ENCODE measurements at regions not wholly inside any gene's neighbourhood (a gene's known extent, or its start where the extent isn't known, plus 50 kb on each side); places are given as distances from the start of the nearest gene placed in this dataset.
"Not testable (repeated sequence)": the region's sequence is repeated elsewhere in the genome, so short reads cannot be mapped to it uniquely, and the experiment has no call there.

DNA sequence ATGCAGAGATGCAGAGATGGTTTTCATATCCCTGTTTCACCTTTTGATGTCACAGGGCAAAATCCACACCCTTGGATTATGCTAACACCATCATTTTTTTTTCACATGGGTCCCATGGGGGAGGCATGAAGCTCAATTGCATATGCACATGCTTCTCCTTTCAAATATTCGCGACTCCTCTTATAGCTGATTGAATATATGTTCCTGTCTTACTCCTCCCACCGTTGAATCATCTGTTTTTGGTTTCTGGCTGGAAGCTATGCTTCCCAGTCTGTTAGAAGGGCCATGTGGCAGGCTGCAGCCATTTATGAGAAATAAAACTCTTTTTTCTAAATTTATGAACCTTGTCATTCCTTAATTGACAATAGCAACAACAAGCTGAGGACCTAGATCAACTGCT is 877.9 kb upstream of the CDH18 start:
- not testable (repeated sequence) for DNase-seq

DNA sequence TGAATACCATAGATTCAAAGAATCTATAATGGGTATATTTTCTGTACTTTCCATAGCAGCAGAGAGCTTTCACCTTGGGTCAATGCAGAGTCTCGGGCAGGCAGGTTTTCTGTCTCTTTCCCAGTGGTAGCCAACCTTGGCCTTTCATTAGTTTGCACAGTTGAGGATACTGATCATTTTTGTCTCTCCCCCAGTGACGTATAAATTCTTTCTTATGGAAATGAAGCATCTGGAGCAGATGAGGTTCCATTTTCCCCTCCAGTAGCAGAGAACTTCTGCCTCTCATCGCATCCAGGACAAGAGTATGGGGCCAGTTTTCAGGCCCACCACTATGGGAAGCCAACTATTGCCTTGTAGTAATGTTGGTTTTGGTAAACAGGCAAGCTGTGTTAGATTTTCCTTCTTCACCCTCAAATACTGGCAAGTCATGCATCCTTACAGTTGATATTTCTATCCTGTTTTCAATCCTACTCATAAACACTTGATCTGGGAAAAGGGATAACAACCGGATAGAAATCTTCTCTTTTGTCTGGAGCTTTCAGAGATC is 845.2 kb upstream of the CDH18 start:
- DNase-seq, result peak in 6 of 58 donors; percentile 2 to 55 (median 20)

DNA sequence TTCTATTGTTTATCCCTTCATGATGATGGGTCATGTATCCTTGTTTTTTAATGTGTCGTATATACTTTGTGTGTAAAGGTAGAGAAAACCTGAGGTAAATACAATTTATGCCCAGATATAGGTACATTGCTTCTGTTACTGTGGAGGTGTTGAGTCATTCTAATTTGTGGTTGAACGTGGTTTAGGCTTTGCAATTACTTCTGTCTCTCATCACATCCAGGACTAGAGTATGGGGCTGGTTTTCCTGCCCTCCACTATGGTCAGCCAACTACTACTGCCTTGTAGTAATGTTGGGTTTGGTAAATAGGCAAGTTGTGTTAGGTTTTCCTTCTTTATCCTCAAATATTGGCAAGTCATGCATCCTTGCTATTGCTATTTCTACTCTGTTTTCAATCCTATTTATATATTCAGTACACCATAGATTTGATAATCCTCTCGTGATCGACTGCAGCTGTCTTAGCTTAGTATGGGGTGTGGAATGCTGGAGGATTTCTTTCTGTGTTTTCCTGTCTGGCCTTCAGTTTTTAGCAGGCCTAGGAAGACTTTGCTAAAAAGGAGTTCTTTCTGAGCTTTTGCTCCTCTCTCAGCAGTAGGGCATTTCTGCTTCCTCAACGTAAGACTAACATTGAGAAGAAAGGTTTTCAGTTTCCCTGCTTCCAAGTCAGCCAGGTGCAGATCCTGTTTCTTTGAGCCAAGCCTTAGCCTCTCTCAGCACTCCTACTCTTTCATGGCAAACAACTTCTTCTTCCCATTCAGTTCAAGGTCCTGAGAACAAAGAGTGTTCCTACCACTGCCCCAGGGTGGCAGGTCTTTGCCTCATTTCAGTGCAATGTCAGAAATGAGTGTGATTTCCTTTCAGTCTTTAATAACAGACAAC is 844.4 kb upstream of the CDH18 start:
- peak in 2 of 58 donors; percentile 2 to 4 for DNase-seq

DNA sequence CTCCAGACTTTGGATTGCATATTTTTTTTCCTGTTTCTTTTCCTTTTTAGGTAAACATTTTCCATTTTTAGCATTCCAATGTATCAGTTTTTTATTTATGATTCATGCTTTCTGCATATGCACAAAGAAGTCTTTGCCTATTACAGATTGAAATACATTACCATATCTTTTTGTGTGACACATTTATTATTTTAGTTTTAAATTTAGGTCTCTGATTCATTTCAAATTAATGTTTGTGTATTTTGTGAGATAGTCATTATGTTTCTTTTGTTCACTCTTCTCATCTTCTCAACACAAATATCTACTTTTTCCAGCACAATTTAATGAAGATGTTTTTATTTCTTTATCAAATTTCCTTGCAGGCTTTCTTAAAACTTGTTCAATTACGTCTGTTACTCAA is 838.0 kb upstream of the CDH18 start:
- not testable (repeated sequence) for DNase-seq

DNA sequence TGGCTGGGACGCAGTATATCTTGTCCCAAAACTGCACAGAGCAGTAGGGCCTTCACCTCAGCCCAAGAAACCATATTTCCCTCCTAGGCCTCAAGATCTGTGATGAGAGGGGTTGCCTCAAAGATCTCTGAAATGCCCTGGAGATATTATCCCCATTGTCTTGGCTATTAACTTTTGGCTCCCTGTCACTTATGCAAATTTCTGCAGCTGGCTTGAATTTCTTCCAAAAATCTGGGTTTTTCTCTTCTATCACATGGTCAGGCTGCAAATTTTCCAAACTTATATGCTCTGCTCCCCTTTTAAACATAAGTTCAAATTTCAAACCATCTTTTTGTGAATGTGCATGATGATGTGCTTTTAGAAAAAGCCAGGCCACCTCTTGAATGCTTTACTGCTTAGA is 809.2 kb upstream of the CDH18 start:
- DNase-seq, result not testable (repeated sequence)

DNA sequence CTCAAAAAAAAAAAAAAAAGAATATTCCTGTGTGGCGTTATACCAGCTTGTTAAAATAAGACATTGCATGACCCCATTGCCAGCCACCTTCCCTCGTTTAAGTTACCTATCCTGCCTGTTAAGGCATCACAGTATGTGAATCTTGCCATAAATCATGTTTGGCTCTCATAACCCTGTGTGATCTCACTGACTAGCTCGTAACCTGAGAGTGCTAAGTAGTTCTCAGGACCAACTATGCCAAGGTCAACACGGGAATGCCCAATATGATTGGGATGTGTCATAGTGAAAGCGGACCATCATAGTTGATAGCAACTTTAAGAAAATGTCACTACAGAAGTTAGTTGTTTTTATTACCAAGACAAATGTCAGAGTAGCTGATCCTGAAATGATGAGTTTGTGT is 796.8 kb upstream of the CDH18 start:
- DNase-seq, result not testable (repeated sequence)

DNA sequence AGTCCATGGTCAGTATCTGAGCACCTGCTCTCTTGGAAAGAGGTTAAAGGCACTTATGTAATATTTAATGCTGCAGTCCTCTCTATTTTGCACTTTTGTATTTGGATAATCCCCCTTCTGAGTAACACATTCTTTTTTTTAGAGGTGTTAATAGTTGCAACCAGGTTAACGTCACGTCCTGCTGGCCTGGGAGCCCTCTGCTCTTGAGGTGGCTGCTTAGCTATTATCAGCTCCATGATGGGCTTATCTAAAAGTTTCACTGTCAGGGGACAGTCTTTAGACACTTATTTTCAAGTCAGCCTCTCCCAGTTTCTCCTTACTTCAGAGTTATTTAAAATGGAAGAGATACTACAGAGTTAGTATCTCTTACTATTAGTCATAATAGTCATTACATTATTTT is 795.5 kb upstream of the CDH18 start:
- DNase-seq, result not testable (repeated sequence)

DNA sequence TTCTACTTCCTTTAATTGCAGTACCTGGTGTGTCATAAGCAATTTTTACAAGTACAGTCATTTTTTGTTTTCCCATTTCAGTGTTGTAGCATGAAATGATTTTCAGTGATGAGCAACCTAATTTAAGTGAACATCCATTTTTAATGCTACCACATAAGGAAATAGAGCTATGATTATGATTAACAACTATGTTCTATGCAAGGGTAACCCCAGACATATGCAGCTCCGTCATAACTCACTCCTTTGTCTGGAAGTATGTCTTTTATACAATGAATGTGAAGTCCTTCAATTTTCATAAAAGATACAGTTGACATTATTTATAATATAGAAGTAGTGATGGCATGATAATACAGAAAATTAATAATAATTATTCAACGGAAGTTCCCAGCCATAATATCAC is 783.3 kb upstream of the CDH18 start:
- not testable (repeated sequence) for DNase-seq

DNA sequence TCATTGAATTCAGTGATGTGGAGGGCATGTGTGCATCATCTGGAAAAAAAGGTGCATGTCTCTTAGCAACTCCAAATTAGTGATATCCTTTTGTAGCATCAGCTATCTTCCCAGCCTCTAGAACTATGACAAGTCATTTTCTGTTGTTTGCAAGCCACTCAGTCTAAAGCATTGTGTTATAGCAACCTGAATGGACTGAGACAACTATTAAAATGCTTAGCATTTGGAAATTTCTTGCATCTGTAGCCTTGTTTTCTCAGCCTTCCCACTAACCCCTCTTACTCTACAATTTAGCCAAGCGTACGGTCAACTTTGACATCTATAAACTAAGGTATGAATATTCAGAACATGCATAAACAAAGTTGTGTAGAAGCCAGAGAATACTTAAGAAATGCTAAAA is 777.1 kb upstream of the CDH18 start:
- DNase-seq, result not testable (repeated sequence)

DNA sequence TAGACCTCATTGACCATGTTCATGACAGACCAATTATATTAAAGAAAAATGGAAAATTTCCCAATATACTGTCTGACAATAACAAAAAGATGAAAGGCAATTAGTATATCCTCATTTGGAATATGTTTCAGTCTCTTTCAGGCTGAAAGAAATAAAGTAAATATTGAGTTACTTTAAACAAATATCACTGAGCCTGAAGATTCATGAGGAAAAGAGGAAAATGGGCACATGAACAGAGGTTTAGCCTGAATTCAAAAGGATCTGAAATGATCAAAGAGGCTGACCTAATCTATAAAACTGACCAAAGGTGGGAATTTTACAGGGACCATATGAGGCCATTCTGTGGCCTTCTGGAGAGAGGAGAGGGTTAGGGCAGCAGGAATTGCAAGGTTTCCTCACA is 771.5 kb upstream of the CDH18 start:
- not testable (repeated sequence) for DNase-seq

DNA sequence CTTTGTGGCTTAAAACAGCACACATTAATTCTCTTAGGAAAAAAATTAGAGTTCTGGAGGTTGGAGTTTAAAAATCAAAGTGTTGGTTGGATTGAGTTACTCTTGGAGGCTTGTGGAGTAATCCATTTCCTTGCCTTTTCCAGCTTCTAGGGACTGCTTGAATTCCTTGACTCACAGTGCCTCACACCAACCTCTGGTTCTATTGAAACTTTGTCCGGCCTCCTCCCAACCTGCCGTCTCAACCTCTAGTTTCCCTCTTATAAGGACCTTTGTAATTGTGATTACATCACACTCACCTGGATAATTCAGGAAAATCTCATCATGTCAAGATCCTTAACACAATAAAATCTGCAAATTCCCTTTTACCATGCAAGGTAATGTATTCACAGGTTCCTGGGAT is 764.2 kb upstream of the CDH18 start:
- DNase-seq, result not testable (repeated sequence)

DNA sequence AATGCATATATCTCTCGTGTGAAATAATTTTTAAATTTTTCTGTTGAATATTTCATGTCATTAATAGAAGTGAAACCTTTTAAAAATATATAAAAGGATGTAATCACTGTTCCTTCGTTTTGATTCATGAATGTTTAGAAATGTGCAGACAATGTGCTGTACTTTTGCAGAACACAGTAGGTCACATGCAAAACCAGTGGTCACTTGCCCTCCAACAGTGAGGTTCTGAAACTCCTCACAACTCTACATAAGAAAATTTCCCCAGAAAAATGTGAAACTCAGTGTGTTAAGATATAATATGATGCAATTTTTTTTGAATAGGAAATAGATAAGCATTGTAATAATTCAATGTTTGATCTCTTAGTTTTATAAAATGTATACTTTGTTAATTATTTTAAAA is 747.7 kb upstream of the CDH18 start:
- DNase-seq, result not testable (repeated sequence)

DNA sequence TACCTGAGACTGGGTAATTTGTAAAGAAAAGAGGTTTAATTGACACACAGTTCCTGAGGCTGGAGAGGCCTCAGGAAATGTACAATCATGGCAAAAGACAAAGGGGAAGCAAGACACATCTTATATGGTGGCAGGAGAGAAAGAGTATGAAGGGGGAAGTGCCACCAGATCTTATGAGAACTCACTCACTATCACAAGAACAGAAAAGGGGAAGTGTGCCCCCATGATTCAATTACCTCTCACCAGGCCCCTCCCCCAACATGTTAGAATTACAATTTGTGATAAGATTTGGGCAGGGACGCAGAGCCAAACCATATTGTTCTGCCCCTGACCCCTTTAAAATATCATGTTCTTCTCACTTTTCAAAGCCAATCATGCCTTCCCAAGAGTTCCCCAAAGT is 744.2 kb upstream of the CDH18 start:
- not testable (repeated sequence) for DNase-seq

DNA sequence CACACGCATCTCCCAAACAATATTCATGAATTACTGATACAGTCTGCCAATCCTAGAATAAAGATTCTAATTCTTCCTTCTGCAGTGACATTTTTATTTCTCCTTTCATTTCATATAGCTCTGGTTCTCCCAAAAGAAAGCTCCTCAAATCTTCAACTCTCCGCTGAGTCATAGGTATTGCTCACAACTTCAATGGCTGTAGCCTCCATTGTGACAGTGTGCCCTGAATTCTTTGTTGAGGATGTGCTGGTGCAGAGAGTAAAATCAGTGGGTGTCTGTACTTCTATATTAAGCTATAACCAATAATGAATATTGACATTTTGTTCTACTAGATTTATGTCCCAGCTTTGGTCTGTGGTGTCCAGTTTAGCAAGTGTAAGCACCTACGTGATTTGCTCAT is 733.3 kb upstream of the CDH18 start:
- not testable (repeated sequence) for DNase-seq

DNA sequence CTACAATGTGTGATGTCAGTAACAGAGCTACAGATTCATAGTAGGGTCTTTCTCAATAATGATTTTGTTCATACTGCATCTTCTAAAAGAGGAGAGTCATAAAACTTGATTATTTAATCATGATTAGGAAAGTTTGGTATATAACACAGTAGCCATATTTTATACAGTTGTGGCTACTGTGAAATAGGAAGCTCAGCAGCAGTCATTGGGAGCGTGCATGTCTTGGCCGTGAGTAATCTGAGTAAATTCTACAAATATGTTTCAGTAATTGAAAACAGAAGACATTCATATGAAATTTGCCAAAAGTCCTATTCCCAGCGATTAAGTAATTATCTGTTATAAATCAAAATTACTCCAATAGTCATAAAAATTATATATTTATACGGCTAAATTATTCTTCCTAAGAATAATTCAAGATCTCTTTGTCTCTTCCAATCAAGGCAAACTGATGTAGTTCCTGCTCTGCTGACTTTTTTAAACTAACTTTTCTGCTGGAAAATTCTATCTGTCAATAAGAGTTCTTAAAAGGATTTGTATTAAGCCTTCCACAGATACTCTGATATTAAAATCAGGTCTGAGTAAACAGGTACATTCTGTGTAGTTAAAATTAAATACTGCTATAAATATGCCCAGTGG is 723.6 kb upstream of the CDH18 start:
- not testable (repeated sequence) for DNase-seq

DNA sequence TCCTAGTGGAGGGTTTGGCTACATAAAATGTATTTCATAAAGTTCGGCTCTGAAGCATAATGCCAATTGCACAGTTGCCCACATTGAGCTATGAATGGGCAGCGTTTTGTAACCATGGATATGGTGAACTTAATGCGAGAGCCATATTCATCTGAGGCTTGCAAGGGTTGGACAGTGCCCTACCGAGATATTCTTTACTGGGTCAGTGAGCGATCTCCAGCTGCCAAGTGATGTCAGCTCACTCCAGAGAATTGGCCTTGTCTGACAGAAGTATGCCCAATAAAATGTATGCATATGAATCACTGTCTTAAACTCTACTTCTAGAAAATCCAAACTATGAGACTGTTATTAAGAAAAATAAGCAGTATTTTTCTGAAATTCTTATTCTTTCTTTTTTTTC is 719.6 kb upstream of the CDH18 start:
- DNase-seq, result not testable (repeated sequence)

DNA sequence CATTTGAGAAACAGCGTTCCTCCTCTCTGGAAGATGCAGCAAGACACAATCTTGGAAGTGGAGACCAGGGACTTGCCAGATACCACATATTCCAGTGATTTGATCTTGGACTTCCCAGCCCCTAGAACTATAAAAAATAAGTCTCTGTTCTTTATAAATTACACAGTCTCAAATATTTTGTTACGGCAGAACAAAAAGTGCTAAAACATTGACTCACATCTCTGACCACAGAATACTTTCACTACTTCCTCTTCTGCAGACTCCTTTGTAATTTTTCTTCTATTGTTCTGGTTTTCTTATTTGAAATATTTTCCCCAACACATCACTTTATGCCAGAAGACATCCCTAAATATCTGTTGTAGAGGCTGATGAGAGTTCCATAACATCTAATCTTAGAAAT is 706.1 kb upstream of the CDH18 start:
- DNase-seq, result no peak

DNA sequence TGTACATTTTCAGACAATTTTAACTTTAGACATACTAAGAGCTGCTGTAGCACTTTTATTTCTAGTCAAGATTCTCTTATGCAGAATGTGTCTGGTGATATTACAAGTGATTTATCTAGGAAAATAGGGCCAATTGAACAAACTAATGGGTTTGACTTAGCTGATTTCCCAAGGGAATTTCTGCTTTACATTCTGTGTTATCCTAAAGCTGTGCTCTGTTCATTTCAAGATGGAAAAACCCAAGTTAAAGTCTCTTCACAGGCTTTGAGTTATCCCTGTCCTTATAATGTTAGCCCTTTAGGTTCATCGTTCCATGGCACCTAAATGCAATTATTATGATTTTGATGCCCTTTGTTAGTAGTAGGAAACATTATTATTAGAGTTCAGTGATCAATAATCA is 704.9 kb upstream of the CDH18 start:
- DNase-seq, result no peak

DNA sequence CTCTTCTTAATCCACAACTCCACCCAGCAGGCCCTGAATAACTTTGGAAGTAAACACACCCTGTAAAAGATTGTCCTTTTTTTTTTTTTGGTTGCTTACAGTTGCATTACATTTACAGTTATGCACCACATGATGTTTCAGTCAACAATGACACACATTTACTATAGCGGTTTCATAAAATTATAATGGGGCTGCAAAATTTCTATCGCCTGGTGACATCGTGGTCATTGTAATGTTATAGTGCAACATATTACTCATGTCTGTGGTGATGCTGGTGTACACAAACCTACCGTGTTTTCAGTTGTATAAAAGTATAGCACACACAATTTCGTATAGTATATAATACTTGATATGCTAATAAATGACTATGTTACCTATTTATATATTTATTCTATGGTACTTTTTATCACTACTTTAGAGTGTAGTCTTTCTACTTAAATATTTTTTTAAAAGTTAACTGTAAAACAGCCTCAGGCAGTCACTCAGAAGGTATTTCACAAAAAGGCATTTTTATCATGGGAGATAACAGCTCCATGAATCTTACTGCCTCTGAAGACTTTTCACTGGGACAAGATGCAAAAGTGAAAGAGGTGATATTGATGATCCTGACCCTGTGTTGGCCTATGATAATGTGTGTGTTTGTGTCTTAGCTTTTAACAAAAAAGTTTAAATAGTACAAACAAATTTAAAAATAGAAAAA is 695.4 kb upstream of the CDH18 start:
- DNase-seq, result no peak

DNA sequence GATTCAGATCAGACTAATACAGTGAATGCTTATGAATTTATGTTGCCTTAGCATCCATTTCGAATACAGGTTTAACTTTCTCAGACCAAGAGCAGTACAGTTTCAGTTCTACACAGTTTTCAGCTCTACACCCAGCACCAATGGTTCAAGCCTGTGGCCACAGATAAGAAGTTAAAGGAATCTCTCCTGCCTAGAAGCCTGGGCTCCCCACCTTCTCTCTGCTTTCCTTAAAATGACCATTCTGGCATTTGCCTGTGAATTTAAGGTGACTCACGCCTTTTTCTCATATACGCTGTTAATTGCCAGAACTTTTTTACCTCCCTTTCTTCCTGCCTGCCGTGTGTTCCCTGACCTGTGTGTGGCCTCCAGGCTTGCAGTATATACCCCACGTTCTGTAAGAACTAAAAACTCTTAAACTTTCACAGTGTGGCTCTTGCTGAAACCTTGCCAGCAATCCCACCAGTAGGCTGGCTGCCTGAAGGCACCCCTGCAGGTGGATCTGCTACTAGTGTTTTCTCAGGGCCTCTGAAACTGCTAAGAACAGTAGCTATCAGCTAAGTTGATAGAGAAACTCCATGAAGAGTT is 692.8 kb upstream of the CDH18 start:
- no peak for DNase-seq

DNA sequence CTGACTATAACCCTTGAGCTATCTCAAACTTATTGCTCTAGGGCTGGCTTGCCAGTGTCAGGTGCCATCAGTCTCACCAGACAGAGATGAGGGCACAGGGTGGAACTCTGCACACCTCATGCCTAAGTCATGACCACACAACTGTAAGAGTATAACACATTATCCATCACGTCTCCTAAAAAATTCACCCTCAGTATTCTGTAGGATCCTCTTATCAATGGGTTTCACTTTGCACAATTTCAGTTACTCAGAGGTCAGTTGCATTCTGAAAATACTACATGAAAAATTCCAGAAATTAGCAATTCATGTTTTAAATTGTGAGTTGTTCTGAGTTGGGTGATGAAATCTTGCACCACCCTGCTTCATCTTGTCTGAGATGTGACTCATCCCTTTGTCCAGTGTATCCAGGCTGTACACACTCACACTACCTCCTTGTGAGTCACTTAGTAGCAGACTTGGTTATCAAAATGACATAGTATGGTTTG is 690.9 kb upstream of the CDH18 start:
- DNase-seq, result no peak

Measured in anterior cingulate cortex (tissue), 58 donors.